ENCODE measurements at regions not wholly inside any gene's neighbourhood (a gene's known extent, or its start where the extent isn't known, plus 50 kb on each side); places are given as distances from the start of the nearest gene placed in this dataset.

DNA sequence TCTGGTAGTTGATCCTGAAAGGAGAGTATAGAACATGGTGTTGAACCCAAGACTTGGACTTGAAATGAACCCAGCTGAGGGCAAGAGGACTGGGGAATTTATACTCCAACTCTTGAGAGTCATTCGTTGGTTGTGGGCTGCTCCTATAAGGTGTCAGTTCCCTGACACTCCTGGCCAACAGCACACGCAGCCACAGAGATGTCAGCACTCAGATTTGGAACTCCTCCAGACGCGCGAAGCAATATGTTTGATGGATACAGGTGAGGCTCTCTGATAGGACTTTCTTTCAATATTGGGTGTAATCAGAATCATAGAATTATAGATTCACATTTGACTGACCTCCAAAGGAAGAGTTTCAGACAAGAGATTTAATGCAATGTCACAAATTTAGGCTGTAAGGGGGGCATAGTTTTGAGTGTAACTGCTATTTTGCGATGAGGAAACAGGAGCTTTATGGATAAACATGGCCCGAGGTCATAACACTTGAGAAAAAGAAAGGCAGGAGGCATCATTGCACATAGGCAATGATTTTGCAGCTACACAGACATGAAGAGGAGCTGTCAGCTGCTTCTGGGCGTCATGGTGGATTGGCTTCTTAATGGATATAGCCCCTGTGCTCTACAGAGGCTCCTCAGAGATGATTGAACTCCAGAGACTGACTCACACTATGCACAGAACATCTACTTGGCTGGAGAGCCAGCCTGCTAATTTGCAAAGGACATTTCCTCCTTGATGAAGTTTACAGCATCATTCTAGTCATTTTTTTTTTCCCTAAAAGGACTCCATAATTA lies 569.2 kb upstream of the RGMA start:
- Histone ChIP-seq H3K9me3 (no peaks in the 10 kb centered on the region), H3K4me1 (no peaks in the 10 kb centered on the region), H3K36me3 (no peaks in the 10 kb centered on the region), H3K27ac (no peak overlapping the region), H3K27me3 (no peaks in the 10 kb centered on the region), H3K4me3 (no peak overlapping the region)
- 65 to 72% methylated on average over 3 to 8 of the region's 8 CpGs for WGBS, 2 donors (ENCODE audit: low coverage in 1 of 2)
- TF ChIP-seq EP300 (IDR thresholded peaks at IDR 0.05; ENCODE audit: low read depth) = no peak
- no peak for TF ChIP-seq POLR2AphosphoS5 (IDR thresholded peaks at IDR 0.05)
- TF ChIP-seq, protein P1, sequence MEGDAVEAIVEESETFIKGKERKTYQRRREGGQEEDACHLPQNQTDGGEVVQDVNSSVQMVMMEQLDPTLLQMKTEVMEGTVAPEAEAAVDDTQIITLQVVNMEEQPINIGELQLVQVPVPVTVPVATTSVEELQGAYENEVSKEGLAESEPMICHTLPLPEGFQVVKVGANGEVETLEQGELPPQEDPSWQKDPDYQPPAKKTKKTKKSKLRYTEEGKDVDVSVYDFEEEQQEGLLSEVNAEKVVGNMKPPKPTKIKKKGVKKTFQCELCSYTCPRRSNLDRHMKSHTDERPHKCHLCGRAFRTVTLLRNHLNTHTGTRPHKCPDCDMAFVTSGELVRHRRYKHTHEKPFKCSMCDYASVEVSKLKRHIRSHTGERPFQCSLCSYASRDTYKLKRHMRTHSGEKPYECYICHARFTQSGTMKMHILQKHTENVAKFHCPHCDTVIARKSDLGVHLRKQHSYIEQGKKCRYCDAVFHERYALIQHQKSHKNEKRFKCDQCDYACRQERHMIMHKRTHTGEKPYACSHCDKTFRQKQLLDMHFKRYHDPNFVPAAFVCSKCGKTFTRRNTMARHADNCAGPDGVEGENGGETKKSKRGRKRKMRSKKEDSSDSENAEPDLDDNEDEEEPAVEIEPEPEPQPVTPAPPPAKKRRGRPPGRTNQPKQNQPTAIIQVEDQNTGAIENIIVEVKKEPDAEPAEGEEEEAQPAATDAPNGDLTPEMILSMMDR (IDR thresholded peaks at IDR 0.05) = no peak
- TF ChIP-seq POLR2A (IDR thresholded peaks at IDR 0.05) = no peak
- intact Hi-C loops (cut with DNase I; ENCODE audit: low total_unique reads) = no loop called here
- DNase-seq = no peak
- in situ Hi-C loops (cut with MboI; ENCODE audit: low pct_ligation_motif_present in 1 of 4, low pct_unique_long_range_greater_than_20kb in 1 of 4, low sequenced_read_pairs in 3 of 4) = no loop called here

DNA sequence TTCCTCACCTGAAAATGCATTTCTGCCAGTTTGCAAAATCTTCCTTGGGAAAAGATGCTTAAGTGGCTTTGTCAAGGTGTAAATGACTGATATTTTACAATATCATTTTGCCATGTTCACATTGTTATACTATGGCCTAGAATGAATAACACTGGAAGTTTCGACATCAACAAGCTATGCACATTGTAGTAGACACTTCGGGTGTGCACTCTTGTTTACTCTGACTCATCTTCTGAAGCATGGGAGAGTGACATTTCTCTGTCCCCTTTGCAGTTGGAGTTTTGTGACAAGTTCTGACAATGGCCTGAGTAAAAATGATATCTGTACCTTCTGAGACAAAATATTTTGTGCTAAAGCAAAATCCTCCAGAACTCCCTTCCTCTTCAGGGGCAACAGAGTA lies 567.0 kb upstream of the RGMA start:
- TF ChIP-seq, protein P1 (IDR thresholded peaks at IDR 0.05) = no peak
- TF ChIP-seq POLR2AphosphoS5 (IDR thresholded peaks at IDR 0.05) (no peak), EP300 (IDR thresholded peaks at IDR 0.05; ENCODE audit: low read depth) (no peak), POLR2A (IDR thresholded peaks at IDR 0.05) (no peak)
- no peak overlapping the region for H3K27ac ChIP-seq
- WGBS, 2 donors (ENCODE audit: low coverage in 1 of 2) = 66 to 82% methylated on average over 2 of the region's 2 CpGs
- H3K27me3 ChIP-seq = no peaks in the 10 kb centered on the region
- intact Hi-C loops (cut with DNase I; ENCODE audit: low total_unique reads) (no loop called here), in situ Hi-C loops (cut with MboI; ENCODE audit: low pct_ligation_motif_present in 1 of 4, low pct_unique_long_range_greater_than_20kb in 1 of 4, low sequenced_read_pairs in 3 of 4) (no loop called here)
- H3K36me3 ChIP-seq = no peaks in the 10 kb centered on the region
- no peaks in the 10 kb centered on the region for H3K4me1 ChIP-seq
- DNase-seq = no peak
- H3K9me3 ChIP-seq = no peaks in the 10 kb centered on the region
- no peak overlapping the region for H3K4me3 ChIP-seq

DNA sequence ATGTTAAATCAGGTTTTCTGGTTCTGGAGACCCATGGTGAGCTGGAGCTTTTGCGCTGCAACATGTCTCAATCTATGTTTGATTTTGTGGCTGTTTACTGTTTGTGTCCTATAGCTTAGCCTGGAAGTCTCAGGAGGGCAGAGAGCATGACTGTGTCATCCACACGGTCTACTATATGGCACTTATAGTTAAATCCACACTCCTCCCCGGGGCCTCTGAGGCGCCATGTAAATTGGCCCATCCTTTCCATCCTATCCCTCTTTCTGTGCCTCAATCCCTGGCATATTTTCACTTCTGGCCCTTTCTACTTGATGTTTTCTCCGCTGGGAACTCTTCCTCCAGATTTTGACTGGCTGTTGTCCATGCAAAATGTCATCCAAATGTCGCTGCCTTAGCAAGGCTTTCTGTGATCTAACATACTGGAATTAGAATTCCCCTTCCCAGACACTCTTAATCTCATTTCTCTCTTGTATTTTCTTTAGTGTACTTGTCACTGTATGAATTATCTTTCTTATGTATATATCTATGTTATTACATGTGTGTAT lies 560.8 kb upstream of the RGMA start:
- Histone ChIP-seq H3K36me3 (no peaks in the 10 kb centered on the region), H3K9me3 (no peaks in the 10 kb centered on the region), H3K4me3 (no peak overlapping the region), H3K27ac (no peak overlapping the region), H3K4me1 (no peaks in the 10 kb centered on the region), H3K27me3 (no peaks in the 10 kb centered on the region)
- WGBS, 2 donors (ENCODE audit: low coverage in 1 of 2) = 79 to 100% methylated on average over 1 to 6 of the region's 6 CpGs
- intact Hi-C loops (cut with DNase I; ENCODE audit: low total_unique reads) (no loop called here), in situ Hi-C loops (cut with MboI; ENCODE audit: low pct_ligation_motif_present in 1 of 4, low pct_unique_long_range_greater_than_20kb in 1 of 4, low sequenced_read_pairs in 3 of 4) (no loop called here)
- DNase-seq = no peak
- TF ChIP-seq, protein P1 (IDR thresholded peaks at IDR 0.05) = no peak
- TF ChIP-seq POLR2AphosphoS5 (IDR thresholded peaks at IDR 0.05) (no peak), EP300 (IDR thresholded peaks at IDR 0.05; ENCODE audit: low read depth) (no peak), POLR2A (IDR thresholded peaks at IDR 0.05) (no peak)

DNA sequence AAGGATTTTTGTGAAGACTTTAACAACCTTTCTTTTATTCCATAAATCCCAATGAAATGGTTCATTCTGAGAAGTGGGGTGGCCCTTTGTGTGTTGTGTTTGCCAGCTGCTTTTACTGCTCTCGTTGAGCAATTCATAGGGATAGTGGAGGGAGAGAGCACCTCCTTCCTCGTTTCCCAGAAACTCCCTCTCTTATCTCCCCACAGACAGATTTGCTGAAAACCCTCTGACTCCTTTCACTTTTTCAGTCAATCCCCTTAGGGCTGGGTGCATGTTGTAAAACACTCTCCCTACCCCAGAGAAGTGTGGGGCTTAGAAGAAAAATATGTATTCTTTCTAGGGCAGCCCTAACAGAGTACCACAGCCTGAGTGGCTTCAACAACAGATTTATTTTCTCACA lies 557.2 kb upstream of the RGMA start:
- Histone ChIP-seq H3K4me3 (no peak overlapping the region), H3K36me3 (no peaks in the 10 kb centered on the region), H3K27me3 (no peaks in the 10 kb centered on the region), H3K4me1 (no peaks in the 10 kb centered on the region), H3K27ac (no peak overlapping the region), H3K9me3 (no peaks in the 10 kb centered on the region)
- in situ Hi-C loops (cut with MboI; ENCODE audit: low pct_ligation_motif_present in 1 of 4, low pct_unique_long_range_greater_than_20kb in 1 of 4, low sequenced_read_pairs in 3 of 4) (no loop called here), intact Hi-C loops (cut with DNase I; ENCODE audit: low total_unique reads) (no loop called here)
- WGBS, 2 donors (ENCODE audit: low coverage in 1 of 2) = 38 to 59% methylated on average over 2 of the region's 2 CpGs
- DNase-seq = no peak
- TF ChIP-seq POLR2A (IDR thresholded peaks at IDR 0.05) = no peak
- TF ChIP-seq, protein P1 (IDR thresholded peaks at IDR 0.05) = no peak
- TF ChIP-seq POLR2AphosphoS5 (IDR thresholded peaks at IDR 0.05) = no peak
- no peak for TF ChIP-seq EP300 (IDR thresholded peaks at IDR 0.05; ENCODE audit: low read depth)
